Activated T-cell treated with anti-CD3 and anti-CD28 coated beads, Interleukin-2, amount 50 U/mL, for 72 hours (primary cell): ENCODE measurements at regions not wholly inside any gene's neighbourhood (a gene's known extent, or its start where the extent isn't known, plus 50 kb on each side); places are given as distances from the start of the nearest gene placed in this dataset.

Experiments
- ATAC-seq, 2 donors: fragments of 150-1000 bp; cut with Tn5 transposase; replicated peaks in 1 of 2; 2 replicates each; pipeline ENCODE4 v1.10.0; 2021; ENCODE audit warnings: moderate library complexity in 2 of 2, mild to moderate bottlenecking in 1 of 2
- DNase-seq, 2 donors: peaks; one replicate each; pipeline ENCODE4 v3.0.0; 2021 to 2022; ENCODE audit warnings: mixed read lengths in 1 of 2
- H3K27ac Mint-ChIP-seq: one replicate; pipeline ENCODE4 v1.8.0; 2022; ENCODE audit warnings: mild to moderate bottlenecking, moderate library complexity, mixed read lengths
- H3K27me3 Mint-ChIP-seq: one replicate; pipeline ENCODE4 v1.8.0; 2022; ENCODE audit warnings: low read depth, mixed read lengths
- H3K36me3 Mint-ChIP-seq, 2 donors: one replicate each; pipeline ENCODE4 v1.8.0; 2022; ENCODE audit warnings: mixed read lengths in 2 of 2, mild to moderate bottlenecking in 1 of 2; ENCODE audit not compliant: insufficient read depth in 2 of 2
- H3K4me1 Mint-ChIP-seq: one replicate; pipeline ENCODE4 v1.8.0; 2022; ENCODE audit warnings: low read depth, mixed read lengths
- H3K4me3 Mint-ChIP-seq, 2 donors: one replicate each; pipeline ENCODE4 v1.8.0; 2022; ENCODE audit warnings: mild to moderate bottlenecking in 2 of 2, mixed read lengths in 2 of 2, moderate library complexity in 2 of 2
- H3K9me3 Mint-ChIP-seq, 2 donors: one replicate each; pipeline ENCODE4 v1.8.0; 2022; ENCODE audit warnings: mixed read lengths in 2 of 2

GRCh38 chr15:31555022-31555421, 228.4 kb downstream of the KLF13 start:
- DNase-seq (no peak), ATAC-seq (no peak)
- Mint-ChIP-seq H3K27me3 (no peaks in the 10 kb centered on the region), H3K4me3 (no peak overlapping the region), H3K36me3 (no peaks in the 10 kb centered on the region), H3K27ac (no peak overlapping the region), H3K9me3 (peaks cover 0 to 2% of the 10 kb centered on the region in 2 donors), H3K4me1 (peaks cover 12% of the 10 kb centered on the region)

DNA sequence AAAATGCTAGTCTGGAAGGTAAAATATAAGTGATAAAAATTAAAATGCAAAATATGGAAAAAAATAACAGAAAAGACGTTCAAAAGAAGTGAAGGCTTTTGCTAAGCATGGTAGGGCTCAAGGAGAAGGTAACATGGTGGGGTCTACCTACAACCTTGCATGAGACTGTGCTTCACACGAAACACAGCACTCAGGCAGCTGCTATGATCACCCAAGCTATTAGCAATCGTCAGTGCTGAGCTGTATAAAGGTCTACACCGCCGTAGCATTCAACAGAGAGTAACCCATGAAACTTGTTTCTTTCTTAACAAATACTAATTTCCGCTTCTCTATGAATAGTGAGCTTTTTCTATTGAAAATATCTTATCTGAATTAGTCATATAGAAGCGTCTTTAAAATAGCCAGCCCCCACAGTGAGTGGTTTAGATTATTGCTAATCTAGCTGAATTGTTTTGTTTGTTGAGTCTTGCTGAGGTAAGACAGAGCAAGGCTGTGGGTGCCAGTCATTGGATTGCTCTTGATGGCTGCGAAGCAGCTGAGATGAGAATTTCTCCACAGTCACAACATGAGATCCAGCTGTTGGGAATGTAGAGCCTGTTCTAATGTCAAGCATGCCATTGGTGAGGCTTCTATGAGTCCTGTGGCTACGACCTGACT, 230.0 kb downstream of the KLF13 start:
- H3K9me3 Mint-ChIP-seq, result peaks cover 0 to 2% of the 10 kb centered on the region in 2 donors
- no peak overlapping the region for H3K27ac Mint-ChIP-seq
- H3K4me3 Mint-ChIP-seq, result no peak overlapping the region
- peaks cover 6% of the 10 kb centered on the region for H3K4me1 Mint-ChIP-seq
- ATAC-seq (no peak), DNase-seq (no peak)
- H3K36me3 Mint-ChIP-seq, result no peaks in the 10 kb centered on the region
- H3K27me3 Mint-ChIP-seq, result no peaks in the 10 kb centered on the region

DNA sequence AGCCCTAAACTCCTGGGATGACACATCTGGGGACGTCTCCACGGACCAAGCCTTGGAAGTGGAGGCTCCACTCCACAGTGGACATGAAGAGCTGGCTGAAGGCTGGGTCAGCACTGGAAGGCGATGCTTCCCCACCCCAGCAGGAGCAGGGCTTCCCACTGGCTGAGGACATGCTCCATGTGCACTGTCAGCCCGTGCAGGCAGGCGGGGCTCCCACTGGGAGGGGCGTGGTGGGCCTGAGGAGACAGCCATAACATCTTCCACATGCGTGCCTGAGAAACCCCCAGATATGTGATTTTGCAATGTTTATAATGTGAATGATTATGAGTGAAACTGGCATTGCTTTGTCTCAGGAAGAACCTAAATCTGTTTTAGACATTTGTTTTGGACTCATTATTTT, 231.3 kb downstream of the KLF13 start:
- H3K4me1 Mint-ChIP-seq, result no peaks in the 10 kb centered on the region
- no peak overlapping the region for H3K27ac Mint-ChIP-seq
- DNase-seq (no peak), ATAC-seq (no peak)
- H3K27me3 Mint-ChIP-seq, result no peaks in the 10 kb centered on the region
- H3K4me3 Mint-ChIP-seq, result no peak overlapping the region
- peaks cover 0 to 2% of the 10 kb centered on the region in 2 donors for H3K9me3 Mint-ChIP-seq
- no peaks in the 10 kb centered on the region for H3K36me3 Mint-ChIP-seq

- Mint-ChIP-seq H3K27me3 (no peaks in the 10 kb centered on the region), H3K4me1 (no peaks in the 10 kb centered on the region), H3K27ac (no peak overlapping the region), H3K9me3 (peaks cover 0 to 2% of the 10 kb centered on the region in 2 donors), H3K4me3 (no peak overlapping the region), H3K36me3 (no peaks in the 10 kb centered on the region)
- ATAC-seq (no peak), DNase-seq (no peak)
Measured at GRCh38 chr15:31558840-31559239, 232.2 kb downstream of the KLF13 start.

DNA sequence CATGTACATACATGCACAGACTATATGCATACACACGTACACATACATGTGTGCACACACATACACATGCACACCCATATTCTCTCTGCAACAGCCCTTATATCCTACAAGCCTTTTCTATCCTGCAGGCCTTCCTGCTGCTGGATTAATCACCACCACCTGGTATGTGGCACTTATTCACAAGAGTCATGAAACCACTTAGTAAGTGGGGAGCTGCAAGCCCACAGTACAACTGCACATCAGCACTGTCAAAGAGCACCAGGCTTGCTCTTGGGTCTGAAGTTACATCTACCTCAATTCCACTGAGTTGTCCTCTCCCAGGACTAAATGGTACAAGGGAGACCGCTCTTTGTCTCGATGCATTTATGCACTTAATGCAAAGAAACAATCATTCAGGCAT, 233.2 kb downstream of the KLF13 start:
- no peaks in the 10 kb centered on the region for H3K4me1 Mint-ChIP-seq
- no peak overlapping the region for H3K4me3 Mint-ChIP-seq
- H3K27ac Mint-ChIP-seq, result no peak overlapping the region
- ATAC-seq (no peak), DNase-seq (no peak)
- no peaks in the 10 kb centered on the region for H3K36me3 Mint-ChIP-seq
- no peaks in the 10 kb centered on the region for H3K27me3 Mint-ChIP-seq
- H3K9me3 Mint-ChIP-seq, result peaks cover 0 to 2% of the 10 kb centered on the region in 2 donors

DNA sequence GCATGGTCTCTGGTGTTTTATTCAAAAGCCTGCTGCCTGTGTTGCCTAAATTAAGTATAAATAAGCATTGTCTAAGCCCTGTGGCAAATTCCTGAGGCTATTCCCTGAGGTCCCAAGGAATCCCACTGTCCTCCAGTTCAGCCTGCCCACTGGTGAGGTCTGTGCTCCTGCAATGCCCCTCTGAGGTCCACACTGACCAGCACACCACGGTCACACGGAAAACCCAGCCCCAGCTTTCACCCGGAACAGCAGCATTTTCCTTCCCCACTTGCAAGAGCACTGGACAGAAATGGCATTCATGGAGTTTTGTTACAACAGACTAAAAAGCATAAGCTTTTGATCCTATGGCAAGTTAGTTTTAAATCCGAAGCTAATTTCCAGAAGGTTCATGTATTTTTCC, 234.0 kb downstream of the KLF13 start:
- no peak overlapping the region for H3K4me3 Mint-ChIP-seq
- no peak for ATAC-seq
- no peak overlapping the region for H3K27ac Mint-ChIP-seq
- H3K9me3 Mint-ChIP-seq, result peaks cover 0 to 2% of the 10 kb centered on the region in 2 donors
- H3K36me3 Mint-ChIP-seq, result no peaks in the 10 kb centered on the region
- H3K27me3 Mint-ChIP-seq, result no peaks in the 10 kb centered on the region
- no peak for DNase-seq
- no peaks in the 10 kb centered on the region for H3K4me1 Mint-ChIP-seq

DNA sequence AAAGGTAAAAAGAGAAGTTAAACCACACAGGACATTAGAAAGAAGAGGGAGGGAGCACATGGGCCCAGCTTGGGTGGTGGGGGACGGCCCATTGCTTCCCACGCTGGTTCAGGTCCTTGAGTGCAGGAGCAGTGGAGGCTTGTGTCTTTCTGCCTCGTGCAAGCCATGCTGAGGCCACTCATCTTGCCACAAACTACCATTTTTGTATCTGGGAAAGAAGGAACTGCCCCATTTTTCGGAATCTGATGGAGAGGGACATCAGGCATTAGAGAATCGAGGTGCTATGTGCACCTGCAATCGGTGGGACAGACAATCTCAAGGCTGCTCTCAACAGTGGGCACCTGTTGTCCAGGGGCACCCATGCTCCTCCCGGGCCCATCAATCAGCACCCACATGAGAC, 234.5 kb downstream of the KLF13 start:
- no peaks in the 10 kb centered on the region for H3K36me3 Mint-ChIP-seq
- DNase-seq (no peak), ATAC-seq (no peak)
- H3K27ac Mint-ChIP-seq, result no peak overlapping the region
- no peaks in the 10 kb centered on the region for H3K4me1 Mint-ChIP-seq
- no peak overlapping the region for H3K4me3 Mint-ChIP-seq
- no peaks in the 10 kb centered on the region for H3K27me3 Mint-ChIP-seq
- peaks cover 0 to 2% of the 10 kb centered on the region in 2 donors for H3K9me3 Mint-ChIP-seq

- Mint-ChIP-seq H3K27me3 (no peaks in the 10 kb centered on the region), H3K4me1 (no peaks in the 10 kb centered on the region), H3K27ac (no peak overlapping the region), H3K4me3 (no peak overlapping the region), H3K36me3 (no peaks in the 10 kb centered on the region), H3K9me3 (peaks cover 0 to 2% of the 10 kb centered on the region in 2 donors)
- no peak for ATAC-seq
- no peak for DNase-seq
Measured at GRCh38 chr15:31563001-31563400, 236.4 kb downstream of the KLF13 start.

GRCh38 chr15:31563421-31563820, 236.8 kb downstream of the KLF13 start:
- Mint-ChIP-seq H3K27me3 (no peaks in the 10 kb centered on the region), H3K4me1 (no peaks in the 10 kb centered on the region), H3K27ac (no peak overlapping the region), H3K36me3 (peaks cover 2 to 3% of the 10 kb centered on the region in 2 donors), H3K4me3 (no peak overlapping the region), H3K9me3 (peaks cover 0 to 4% of the 10 kb centered on the region in 2 donors)
- DNase-seq (no peak), ATAC-seq (no peak)

DNA sequence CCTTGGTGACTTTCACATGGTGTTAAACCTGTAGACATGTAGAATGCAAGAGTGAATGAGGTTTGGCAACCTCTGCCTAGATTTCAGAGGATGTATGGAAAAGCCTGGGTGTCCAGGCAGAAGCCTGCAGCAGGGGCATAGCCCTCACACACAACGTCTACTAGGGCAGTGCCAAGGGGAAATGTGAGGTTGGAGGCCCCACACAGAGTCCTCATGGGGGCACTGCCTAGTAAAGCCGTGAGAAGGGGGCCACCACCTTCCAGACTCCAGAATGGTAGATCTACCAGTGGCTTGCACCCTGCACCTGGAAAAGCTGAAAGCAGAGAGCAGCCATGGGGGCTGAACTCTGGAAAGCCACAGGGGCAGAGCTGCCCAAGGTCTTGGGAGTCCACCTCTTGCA, 241.2 kb downstream of the KLF13 start:
- H3K4me3 Mint-ChIP-seq, result no peak overlapping the region
- H3K4me1 Mint-ChIP-seq, result no peaks in the 10 kb centered on the region
- DNase-seq (no peak), ATAC-seq (no peak)
- no peak overlapping the region for H3K27ac Mint-ChIP-seq
- no peaks in the 10 kb centered on the region for H3K27me3 Mint-ChIP-seq
- H3K36me3 Mint-ChIP-seq, result peaks cover 4% of the 10 kb centered on the region in 2 donors
- peaks cover 0 to 2% of the 10 kb centered on the region in 2 donors for H3K9me3 Mint-ChIP-seq

- peaks cover 4% of the 10 kb centered on the region in 2 donors for H3K36me3 Mint-ChIP-seq
- peaks cover 4% of the 10 kb centered on the region for H3K4me1 Mint-ChIP-seq
- peaks cover 0 to 2% of the 10 kb centered on the region in 2 donors for H3K9me3 Mint-ChIP-seq
- H3K27me3 Mint-ChIP-seq, result no peaks in the 10 kb centered on the region
- ATAC-seq, result no peak
- DNase-seq, result no peak
- H3K4me3 Mint-ChIP-seq, result no peak overlapping the region
- H3K27ac Mint-ChIP-seq, result no peak overlapping the region
Measured at GRCh38 chr15:31569836-31570235, 243.2 kb downstream of the KLF13 start.

DNA sequence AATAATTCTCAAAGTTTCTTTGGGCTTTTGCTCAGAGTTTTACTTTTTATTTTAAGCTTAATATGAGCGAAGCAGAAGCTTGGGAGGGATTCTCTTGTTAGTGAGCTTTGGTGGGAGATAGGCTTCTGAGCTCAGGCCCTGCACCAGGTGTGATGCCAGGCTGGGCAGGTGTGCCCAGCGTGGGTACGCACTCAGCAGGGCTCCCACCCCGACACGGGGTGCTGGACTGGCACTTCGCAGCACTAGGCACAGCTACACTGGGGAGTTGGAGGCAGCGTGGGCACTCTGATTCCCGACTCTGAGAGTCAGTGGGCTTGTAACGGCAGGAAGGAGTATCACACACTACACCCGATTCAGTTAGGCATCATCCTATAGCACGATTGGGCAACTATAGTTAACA, 244.0 kb downstream of the KLF13 start:
- Mint-ChIP-seq H3K4me3 (no peak overlapping the region), H3K36me3 (peaks cover 4% of the 10 kb centered on the region in 2 donors), H3K4me1 (peaks cover 5% of the 10 kb centered on the region), H3K27me3 (no peaks in the 10 kb centered on the region), H3K9me3 (peaks cover 0 to 2% of the 10 kb centered on the region in 2 donors), H3K27ac (no peak overlapping the region)
- ATAC-seq (no peak), DNase-seq (no peak)

DNA sequence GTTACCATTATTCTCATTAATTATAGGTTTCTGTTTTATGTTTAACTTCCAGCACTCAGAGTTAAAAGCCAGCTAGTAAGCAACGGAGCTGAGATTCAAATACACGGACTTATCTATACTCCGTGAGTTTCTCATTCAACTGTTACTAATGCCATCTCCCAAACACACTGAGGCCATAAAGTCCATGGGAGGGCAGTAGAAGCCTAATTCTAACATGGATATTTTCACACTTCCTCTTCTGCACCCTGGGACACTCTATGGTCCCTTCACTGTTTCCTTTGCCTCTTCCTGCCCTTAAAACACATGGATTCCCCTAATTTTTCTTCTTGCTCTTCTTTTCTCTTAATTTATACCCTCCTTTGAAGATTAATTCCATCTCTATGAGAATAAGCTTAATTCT, 245.0 kb downstream of the KLF13 start:
- no peak overlapping the region for H3K4me3 Mint-ChIP-seq

DNA sequence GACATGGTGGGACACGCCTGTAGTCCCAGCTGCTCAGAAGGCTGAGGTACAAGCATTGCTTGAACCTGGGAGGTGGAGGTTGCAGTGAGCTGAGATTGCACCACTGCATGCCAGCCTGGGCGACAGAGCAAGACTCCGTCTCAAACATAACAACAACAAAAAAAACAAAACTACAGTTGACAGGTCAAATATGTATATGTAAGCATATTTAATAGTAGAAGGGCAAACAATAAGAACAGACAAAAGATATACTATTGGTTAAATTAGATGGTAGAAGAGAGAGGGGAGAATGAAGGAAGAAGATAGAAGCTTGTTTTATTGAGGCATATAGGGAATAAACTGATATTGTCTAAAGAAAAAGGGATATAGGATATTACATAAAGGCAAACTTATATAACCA, 247.1 kb downstream of the KLF13 start:
- H3K4me1 Mint-ChIP-seq, result peaks cover 5% of the 10 kb centered on the region
- H3K9me3 Mint-ChIP-seq, result no peaks in the 10 kb centered on the region
- ATAC-seq, result no peak
- H3K27me3 Mint-ChIP-seq, result no peaks in the 10 kb centered on the region
- DNase-seq, result no peak
- no peak overlapping the region for H3K27ac Mint-ChIP-seq
- H3K36me3 Mint-ChIP-seq, result no peaks in the 10 kb centered on the region
- no peak overlapping the region for H3K4me3 Mint-ChIP-seq

More for the DNA sequence above, 245.0 kb downstream of the KLF13 start:
- DNase-seq (no peak), ATAC-seq (no peak)
- Mint-ChIP-seq H3K36me3 (peaks cover 4% of the 10 kb centered on the region in 2 donors), H3K9me3 (peaks cover 0 to 2% of the 10 kb centered on the region in 2 donors), H3K4me1 (peaks cover 5% of the 10 kb centered on the region), H3K27me3 (no peaks in the 10 kb centered on the region), H3K27ac (no peak overlapping the region)
